OCI-LY7 (cell line): ENCODE measurements at regions not wholly inside any gene's neighbourhood (a gene's known extent, or its start where the extent isn't known, plus 50 kb on each side); places are given as distances from the start of the nearest gene placed in this dataset.

Experiments
- BruUV-seq: library from RNA; stranded (reverse); fragments of 400-500 nt; replicated peaks from 2 replicates; lab custom pipeline; 2021; lab: Mats Ljungman, UMichigan
- CTCF ChIA-PET: fragments of 300-600 bp; sonication (Branson Sonifier 250); formaldehyde crosslinking; loops from one replicate; lab custom pipeline; 2022; ENCODE audit warnings: antibody characterized with exemption; ENCODE audit not compliant: unreplicated experiment; lab: Charles Lee
- POLR2A ChIA-PET: fragments of 300-600 bp; sonication (Branson Sonifier 250); formaldehyde crosslinking; loops from one replicate; lab custom pipeline; 2022; ENCODE audit warnings: antibody characterized with exemption; lab: Charles Lee
- DNase-seq: peaks from one replicate; pipeline ENCODE4 v3.0.0-alpha.2; 2015; ENCODE audit warnings: low spot score
- H2AFZ ChIP-seq: fragments of 200-600 bp; sonication (generic), shearing (Covaris generic); 2 replicates; pipeline ENCODE4 v1.6.1; 2014; ENCODE audit warnings: mild to moderate bottlenecking, antibody characterized with exemption, low read length, moderate library complexity
- H3K27ac ChIP-seq: fragments of 200-600 bp; sonication (generic); 2 replicates; pipeline ENCODE4 v1.5.1; 2014; ENCODE audit warnings: mixed run types, low read depth, mild to moderate bottlenecking, moderate library complexity, low read length, inconsistent platforms; ENCODE audit not compliant: poor library complexity, severe bottlenecking
- H3K36me3 ChIP-seq: fragments of 200-600 bp; sonication (generic); 2 replicates; pipeline ENCODE4 v1.6.1; 2014; ENCODE audit warnings: mild to moderate bottlenecking, antibody characterized with exemption, low read length, moderate library complexity, mixed read lengths; ENCODE audit not compliant: insufficient read depth
- H3K4me1 ChIP-seq: fragments of 200-600 bp; sonication (generic); 2 replicates; pipeline ENCODE4 v1.5.1; 2014; ENCODE audit warnings: mild to moderate bottlenecking, low read length; ENCODE audit not compliant: insufficient read depth, poor library complexity, severe bottlenecking
- H3K4me2 ChIP-seq: fragments of 200-600 bp; sonication (generic); 2 replicates; pipeline ENCODE4 v1.6.1; 2014; ENCODE audit warnings: mild to moderate bottlenecking, low read length
- H3K4me3 ChIP-seq: fragments of 200-600 bp; sonication (generic); 2 replicates; pipeline ENCODE4 v1.5.1; 2014; ENCODE audit warnings: mild to moderate bottlenecking, low read depth, low read length; ENCODE audit not compliant: poor library complexity, severe bottlenecking
- H3K79me2 ChIP-seq: fragments of 200-600 bp; sonication (generic); 2 replicates; pipeline ENCODE4 v1.6.1; 2016; ENCODE audit warnings: low read depth, mild to moderate bottlenecking, low read length, moderate library complexity, mixed read lengths; ENCODE audit not compliant: insufficient read depth
- H3K9me2 ChIP-seq: fragments of 200-600 bp; sonication (generic); 2 replicates; pipeline ENCODE4 v1.6.1; 2016; ENCODE audit warnings: mild to moderate bottlenecking, low read length, mixed read lengths; ENCODE audit not compliant: insufficient read depth
- H3K9me3 ChIP-seq: fragments of 200-600 bp; sonication (generic); 2 replicates; pipeline ENCODE4 v1.6.1; 2014; ENCODE audit warnings: mild to moderate bottlenecking, mixed run types, low read length, mixed read lengths
- H4K20me1 ChIP-seq: fragments of 200-600 bp; sonication (generic); 2 replicates; pipeline ENCODE4 v1.6.1; 2014; ENCODE audit warnings: mild to moderate bottlenecking, antibody characterized with exemption, low read length, moderate library complexity, mixed read lengths; ENCODE audit not compliant: insufficient read depth
- EZH2phosphoT487 ChIP-seq: fragments of 200-600 bp; sonication (generic); IDR thresholded peaks from 2 replicates; pipeline ENCODE4 v1.6.1; 2018; ENCODE audit warnings: low read depth, borderline replicate concordance, mild to moderate bottlenecking, mixed run types, antibody characterized with exemption, low read length, moderate library complexity, mixed read lengths
- intact Hi-C: fragments of 100-400 bp; cut with micrococcal nuclease; formaldehyde crosslinking; loops from one replicate; pipeline ENCODE4 v1.10.0; 2022; ENCODE audit not compliant: unreplicated experiment
- TF ChIP-seq, protein P1 (sequence below): fragments of 200-600 bp; sonication (generic); conservative IDR thresholded peaks from 2 replicates; pipeline ENCODE4 v1.5.1; 2014; ENCODE audit warnings: mild to moderate bottlenecking, antibody characterized with exemption, low read length, moderate library complexity, mixed read lengths

DNA sequence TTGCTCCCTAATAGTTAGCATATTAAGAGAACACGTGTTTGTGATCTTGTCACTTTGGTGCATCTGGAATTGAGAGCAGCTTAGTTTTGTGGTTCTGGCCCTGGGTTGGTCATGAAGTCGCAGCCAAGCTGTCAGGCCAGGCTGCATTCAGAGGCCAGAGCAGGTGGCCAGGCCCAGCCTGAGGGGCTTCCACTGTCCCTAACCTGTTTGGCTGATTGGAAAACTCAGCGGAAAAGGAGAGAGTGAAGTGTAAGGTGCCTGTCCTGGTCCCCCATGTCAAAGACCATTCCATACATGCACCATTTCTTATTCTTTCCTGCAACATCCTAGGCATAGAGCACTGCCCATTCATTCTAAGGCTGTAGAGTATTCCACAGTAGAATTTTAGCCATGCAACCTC, 111.5 kb upstream of the IGLL5 start:
- Histone ChIP-seq H2AFZ (no peak overlapping the region), H3K36me3 (no peaks in the 10 kb centered on the region), H4K20me1 (no peaks in the 10 kb centered on the region), H3K4me2 (no peak overlapping the region), H3K4me1 (peaks cover 21% of the 10 kb centered on the region), H3K79me2 (no peaks in the 10 kb centered on the region), H3K9me2 (no peaks in the 10 kb centered on the region), H3K4me3 (no peak overlapping the region), H3K9me3 (no peaks in the 10 kb centered on the region), H3K27ac (no peak overlapping the region)
- no peak for TF ChIP-seq EZH2phosphoT487
- TF ChIP-seq, protein P1, sequence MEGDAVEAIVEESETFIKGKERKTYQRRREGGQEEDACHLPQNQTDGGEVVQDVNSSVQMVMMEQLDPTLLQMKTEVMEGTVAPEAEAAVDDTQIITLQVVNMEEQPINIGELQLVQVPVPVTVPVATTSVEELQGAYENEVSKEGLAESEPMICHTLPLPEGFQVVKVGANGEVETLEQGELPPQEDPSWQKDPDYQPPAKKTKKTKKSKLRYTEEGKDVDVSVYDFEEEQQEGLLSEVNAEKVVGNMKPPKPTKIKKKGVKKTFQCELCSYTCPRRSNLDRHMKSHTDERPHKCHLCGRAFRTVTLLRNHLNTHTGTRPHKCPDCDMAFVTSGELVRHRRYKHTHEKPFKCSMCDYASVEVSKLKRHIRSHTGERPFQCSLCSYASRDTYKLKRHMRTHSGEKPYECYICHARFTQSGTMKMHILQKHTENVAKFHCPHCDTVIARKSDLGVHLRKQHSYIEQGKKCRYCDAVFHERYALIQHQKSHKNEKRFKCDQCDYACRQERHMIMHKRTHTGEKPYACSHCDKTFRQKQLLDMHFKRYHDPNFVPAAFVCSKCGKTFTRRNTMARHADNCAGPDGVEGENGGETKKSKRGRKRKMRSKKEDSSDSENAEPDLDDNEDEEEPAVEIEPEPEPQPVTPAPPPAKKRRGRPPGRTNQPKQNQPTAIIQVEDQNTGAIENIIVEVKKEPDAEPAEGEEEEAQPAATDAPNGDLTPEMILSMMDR = no peak
- no peak for DNase-seq
- ChIA-PET POLR2A (no interaction called here), CTCF (interaction anchor here (0.7 kb wide), 1 partner anchor 32 kb away, joined by 3 read pairs; no protein-coding TSS in a partner anchor)
- intact Hi-C loops = loop anchor here (10.0 kb wide), 1 partner anchor 311 kb away; no protein-coding TSS in a partner anchor
- BruUV-seq = no TSS peak

DNA sequence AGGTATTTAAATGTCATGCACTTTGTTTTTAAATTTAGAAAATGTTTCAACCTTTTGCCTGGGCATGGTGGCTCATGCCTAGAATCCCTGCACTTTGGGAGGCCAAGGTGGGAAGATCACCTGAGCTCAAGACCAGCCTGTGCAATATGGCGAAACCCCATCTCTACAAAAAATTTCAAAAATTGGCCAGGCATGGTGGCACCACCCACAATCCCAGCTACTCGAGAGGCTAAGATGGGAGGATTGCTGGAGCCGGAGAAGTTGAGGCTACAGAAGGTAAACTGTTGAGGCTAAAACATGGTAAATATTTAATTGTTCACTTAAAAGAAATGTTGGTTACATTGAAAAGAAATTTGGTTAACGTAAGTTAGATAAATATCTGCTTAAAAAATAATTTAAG, 108.4 kb upstream of the IGLL5 start:
- POLR2A ChIA-PET = no interaction called here

DNA sequence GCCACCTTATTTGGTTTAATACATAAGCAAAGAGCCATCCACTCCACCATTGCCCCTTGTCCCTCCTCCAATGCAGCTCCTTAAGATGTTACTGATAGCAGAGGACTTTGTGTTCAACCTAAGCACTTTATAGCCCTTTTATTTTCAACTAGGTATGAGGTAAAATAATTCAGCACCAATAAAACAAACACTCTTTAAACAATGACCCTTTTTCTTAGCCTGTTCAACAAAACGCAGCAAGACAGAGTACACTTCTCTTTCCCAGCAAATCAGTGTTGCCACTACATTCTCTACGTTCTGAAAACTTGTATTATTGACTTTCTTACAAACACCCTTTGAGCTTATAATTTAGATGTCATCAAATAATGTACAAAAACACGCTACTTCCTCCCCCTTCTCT, 104.0 kb upstream of the IGLL5 start:
- TF ChIP-seq, protein P1 = no peak
- no peak for TF ChIP-seq EZH2phosphoT487
- no peaks in the 10 kb centered on the region for H4K20me1 ChIP-seq
- ChIA-PET POLR2A (interaction anchor here (1.0 kb wide), 2 partner anchors 30 to 101 kb away, joined by 3 to 4 read pairs; no protein-coding TSS in a partner anchor), CTCF (no interaction called here)
- no TSS peak for BruUV-seq
- DNase-seq = no peak
- H3K4me1 ChIP-seq = no peaks in the 10 kb centered on the region
- no peak overlapping the region for H3K27ac ChIP-seq
- intact Hi-C loops = loop anchor here (10.0 kb wide), 1 partner anchor 61 kb away; no protein-coding TSS in a partner anchor
- no peaks in the 10 kb centered on the region for H3K36me3 ChIP-seq
- no peak overlapping the region for H2AFZ ChIP-seq
- H3K9me3 ChIP-seq = no peaks in the 10 kb centered on the region
- no peaks in the 10 kb centered on the region for H3K9me2 ChIP-seq
- no peak overlapping the region for H3K4me2 ChIP-seq
- H3K4me3 ChIP-seq = no peak overlapping the region
- no peaks in the 10 kb centered on the region for H3K79me2 ChIP-seq

More for the DNA sequence above, 108.4 kb upstream of the IGLL5 start:
- Histone ChIP-seq H3K36me3 (no peaks in the 10 kb centered on the region), H2AFZ (no peak overlapping the region), H3K9me2 (no peaks in the 10 kb centered on the region), H3K4me3 (no peak overlapping the region), H3K4me1 (peaks cover 13% of the 10 kb centered on the region), H3K4me2 (no peak overlapping the region), H3K79me2 (no peaks in the 10 kb centered on the region), H3K27ac (no peak overlapping the region), H4K20me1 (no peaks in the 10 kb centered on the region), H3K9me3 (no peaks in the 10 kb centered on the region)
- TF ChIP-seq EZH2phosphoT487 = no peak
- TF ChIP-seq, protein P1 = no peak
- intact Hi-C loops = loop anchor here (10.0 kb wide), 1 partner anchor 314 kb away; no protein-coding TSS in a partner anchor
- BruUV-seq = no TSS peak
- CTCF ChIA-PET = interaction anchor here (0.6 kb wide), 1 partner anchor 190 kb away, joined by 3 read pairs; no protein-coding TSS in a partner anchor
- DNase-seq = no peak
